Frontal cortex (tissue), 3 donors: ENCODE measurements at regions not wholly inside any gene's neighbourhood (a gene's known extent, or its start where the extent isn't known, plus 50 kb on each side); places are given as distances from the start of the nearest gene placed in this dataset.

Experiments used
- DNase-seq, 2 donors: peaks; one replicate each; pipeline ENCODE4 v3.0.0; 2012; ENCODE audit warnings: low spot score in 2 of 2
- FAIRE-seq: peaks from 2 replicates; lab custom pipeline; 2012; peaks lifted over from hg19 to GRCh38; lab: Jason Lieb, UNC
- donor health status: control.
- donor health status: control.
- donor health status: control.

DNA sequence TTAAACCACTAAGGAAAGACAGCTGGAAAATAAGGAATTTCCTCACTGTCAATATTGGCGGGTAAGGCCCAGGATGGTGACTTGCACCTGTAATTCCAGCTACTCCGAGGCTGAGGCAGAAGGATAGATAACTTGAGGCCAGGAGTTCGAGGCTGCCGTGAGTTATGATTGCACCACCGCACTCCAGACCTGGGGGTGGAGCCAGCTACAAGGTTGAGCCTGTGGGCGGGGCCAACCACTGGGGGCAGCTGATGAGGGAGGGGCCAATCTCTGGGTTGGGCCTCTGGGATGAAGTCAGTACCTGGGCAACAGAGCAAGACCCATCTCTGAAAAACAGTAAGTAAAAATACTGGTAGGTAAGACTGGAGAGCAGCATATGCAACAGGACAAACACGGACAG, 80.1 kb upstream of the ADO start:
- FAIRE-seq (no peak), DNase-seq (no peak)

DNA sequence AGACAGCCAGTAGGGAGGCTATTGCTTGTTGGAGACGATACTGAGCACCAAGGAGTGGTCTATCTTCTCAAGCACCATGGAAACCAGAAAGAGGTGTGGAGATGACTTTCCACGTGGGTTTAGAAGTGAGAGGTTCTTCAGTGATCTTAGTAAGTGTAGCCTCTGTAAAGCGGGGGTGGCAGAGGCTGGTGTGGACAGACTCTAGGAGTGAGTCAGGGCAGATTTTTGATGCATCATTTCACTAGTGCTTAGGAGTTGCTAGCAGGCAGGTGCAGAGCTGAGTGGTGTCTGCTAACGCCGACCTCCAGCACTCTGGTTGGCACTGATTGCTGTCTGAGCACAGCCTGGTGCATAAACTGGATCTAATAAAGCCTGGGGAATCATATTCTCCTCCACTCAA, 78.4 kb upstream of the ADO start:
- DNase-seq = no peak

DNA sequence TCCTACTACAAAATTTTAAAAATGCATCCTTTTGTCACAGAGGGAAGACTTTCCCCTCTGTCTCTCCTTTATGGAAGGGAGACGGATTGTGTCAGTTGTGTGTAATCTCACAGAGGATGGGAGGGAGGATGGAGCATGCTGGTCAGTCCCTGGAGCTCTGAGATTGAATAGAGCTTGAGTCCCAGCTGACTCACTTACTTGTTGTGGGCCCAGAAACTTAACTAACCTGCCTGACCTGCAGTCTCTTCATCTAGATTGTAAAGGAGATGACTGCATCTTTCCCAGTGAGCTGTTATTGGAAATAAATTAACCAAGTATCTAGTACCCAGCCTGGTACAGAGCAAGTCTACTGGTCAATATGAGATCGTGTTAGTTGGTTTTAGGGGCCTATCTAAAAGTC, 77.9 kb upstream of the ADO start:
- FAIRE-seq = no peak
- no peak for DNase-seq

More for the DNA sequence above, 78.4 kb upstream of the ADO start:
- FAIRE-seq = no peak

DNA sequence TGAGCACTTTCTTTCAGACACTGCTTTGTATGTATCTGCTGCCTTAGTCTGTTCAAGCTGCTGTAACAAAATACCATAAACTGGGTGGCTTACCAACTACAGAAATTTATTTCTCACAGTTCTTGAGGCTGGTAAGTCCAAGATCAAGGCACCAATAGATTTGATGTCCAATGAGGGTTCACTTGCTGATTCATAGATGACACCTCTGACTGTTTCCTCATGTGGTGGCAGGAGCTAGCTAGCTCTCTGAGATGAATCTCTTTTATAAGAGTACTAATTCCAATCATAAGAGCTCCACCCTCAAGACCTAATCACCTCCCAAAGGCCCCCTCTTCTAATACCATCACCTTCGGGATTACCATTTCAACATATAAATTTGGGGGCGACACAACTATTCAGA, 76.6 kb upstream of the ADO start:
- DNase-seq (no peak), FAIRE-seq (no peak)

DNA sequence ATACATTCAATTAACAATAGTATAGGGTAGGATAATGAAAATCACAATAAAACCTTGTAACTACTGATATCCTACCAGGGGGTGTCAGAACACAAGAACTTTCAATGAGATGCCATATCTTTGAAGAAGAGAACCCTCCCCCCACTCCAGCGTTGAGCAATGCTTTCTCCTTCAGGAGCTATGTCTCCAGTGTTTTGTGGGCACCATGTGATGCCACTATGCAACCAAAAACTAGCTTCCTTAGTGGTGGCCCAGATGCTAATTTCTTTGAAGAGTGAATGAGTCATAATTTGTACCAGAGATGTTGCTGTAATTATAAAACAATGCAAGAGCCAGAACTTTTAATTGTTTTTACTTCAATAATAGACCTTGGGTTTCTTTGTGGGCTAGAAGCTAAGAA, 76.0 kb upstream of the ADO start:
- FAIRE-seq (no peak), DNase-seq (no peak)

DNA sequence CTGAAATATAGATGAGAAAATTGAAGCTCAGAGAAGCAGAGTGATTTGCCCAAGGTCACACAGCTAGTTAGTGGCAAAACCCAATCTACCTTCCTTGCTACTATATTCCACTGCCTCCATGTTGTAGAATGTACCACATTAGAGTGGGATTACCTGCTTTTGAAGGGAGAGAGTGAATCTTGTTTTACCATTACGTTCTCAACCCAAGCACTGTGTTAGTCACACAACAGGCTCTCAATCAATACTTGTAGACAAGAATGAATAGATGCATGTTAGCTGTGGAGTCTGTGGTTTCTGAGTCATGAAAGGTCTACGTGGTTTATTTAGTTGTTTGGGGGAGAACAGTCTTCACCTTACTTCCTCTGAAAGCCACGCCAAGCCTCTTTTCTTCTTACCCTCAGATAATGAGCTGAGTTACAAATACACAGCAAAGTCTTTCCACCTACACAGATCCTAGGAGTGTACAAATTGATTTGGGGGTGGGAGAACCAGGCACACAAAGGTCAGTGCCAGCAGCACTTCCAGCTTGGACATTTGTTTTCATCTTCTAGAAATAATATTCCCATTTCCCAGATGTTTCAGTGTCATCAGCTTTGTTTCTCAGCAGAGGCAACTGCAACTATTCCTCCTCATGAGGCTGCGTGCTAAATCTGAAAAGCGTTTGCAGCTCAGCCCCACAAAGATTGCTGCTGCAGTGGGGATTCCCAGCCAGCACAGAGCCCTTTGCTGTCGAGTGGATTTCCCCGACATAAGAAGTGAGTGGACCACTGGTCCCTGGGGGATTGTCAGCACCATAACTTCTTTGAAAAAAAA, 71.5 kb upstream of the ADO start:
- FAIRE-seq (no peak), DNase-seq (no peak)

DNA sequence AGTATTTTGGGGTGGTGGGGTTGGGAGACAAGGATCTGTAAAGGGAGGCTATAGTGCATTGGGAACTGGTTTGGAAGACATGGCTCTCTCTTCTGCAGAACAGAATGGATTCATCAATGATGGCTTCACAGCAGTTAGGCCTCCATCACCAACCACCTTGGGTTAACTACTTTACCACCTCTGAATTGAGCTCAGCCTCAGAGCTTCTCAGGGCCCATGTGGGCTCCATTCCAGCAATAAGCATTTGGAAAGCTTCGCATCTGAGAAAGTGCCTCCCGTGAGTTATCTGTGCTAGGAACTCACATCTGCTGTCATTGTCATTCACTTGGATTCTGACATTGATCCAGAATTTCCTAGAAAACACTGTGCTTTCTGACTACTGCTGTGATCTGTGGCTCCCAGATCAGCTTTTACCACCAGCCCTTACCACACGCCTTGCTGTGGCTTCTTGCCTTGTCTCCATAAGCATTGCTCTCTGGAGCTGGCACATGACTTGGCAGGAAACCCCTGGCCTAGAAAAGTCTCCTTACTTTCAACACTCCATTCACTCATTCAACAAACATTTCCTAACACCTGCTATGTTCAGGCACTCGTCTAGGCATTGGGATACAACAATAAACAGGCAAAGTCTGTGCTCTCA, 70.7 kb upstream of the ADO start:
- FAIRE-seq (no peak), DNase-seq (no peak)

DNA sequence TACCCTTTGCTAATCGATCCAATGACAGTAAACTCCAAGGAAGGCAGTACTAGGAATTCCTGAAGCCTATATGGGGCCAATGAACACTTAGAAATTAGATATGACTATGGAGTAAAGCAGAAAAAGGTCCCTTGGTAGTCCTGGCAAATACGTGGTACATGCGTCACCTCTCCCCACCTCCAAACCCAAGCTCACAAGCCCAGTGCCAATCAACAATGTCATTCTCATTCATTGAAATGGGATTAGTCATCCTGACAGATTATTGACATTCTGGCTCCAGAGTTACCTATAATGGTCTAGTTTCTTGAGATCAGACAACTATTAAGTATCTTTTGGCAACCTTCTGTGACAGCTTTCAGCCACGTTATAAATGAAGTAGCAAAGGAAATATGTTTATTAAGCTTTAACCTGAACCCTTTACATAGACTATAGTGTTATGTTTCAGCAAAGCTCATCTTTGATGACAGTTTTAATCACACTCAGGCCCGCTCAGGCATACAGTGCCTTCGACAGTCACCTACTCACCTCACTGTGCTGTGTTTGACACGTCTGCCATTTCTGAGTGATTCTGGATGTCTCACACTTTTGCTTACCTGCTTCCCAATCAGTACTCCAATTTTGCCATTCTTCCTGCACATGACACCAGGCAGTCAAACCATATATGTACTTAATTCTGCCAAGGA, 69.6 kb upstream of the ADO start:
- DNase-seq = no peak
- FAIRE-seq = no peak

DNA sequence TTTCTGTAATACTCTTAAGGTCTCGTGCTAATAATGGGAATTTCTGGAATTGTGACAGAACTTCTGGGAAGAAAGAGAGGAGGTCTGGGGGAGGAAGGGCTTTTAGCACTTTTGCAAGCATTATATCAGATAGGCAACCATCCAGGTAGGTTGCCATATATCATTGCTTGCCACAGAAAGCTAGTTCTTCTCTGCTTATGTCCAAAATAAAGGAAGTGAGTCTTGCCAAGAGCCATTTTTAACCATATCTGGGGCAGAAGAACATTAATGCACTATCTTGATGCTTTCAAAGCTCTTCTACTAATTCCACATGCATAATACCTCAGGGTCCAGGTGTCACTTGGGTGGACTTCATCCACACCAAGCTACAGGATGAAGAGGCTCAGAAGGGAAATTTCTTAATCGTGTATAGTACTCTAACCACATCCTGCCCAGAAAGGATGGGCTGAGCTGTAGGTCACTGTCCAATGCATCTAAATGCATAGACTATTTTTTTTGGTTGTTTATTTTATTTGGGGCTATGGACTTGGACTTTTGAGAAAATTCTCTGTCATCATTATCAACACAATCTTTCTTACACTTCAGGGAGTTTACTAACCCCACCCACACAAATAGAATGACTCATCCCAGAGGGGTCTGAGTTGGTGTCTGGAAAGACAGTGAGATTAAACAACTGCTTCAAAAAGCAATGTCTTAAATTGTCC, 68.9 kb upstream of the ADO start:
- FAIRE-seq = no peak
- no peak for DNase-seq

DNA sequence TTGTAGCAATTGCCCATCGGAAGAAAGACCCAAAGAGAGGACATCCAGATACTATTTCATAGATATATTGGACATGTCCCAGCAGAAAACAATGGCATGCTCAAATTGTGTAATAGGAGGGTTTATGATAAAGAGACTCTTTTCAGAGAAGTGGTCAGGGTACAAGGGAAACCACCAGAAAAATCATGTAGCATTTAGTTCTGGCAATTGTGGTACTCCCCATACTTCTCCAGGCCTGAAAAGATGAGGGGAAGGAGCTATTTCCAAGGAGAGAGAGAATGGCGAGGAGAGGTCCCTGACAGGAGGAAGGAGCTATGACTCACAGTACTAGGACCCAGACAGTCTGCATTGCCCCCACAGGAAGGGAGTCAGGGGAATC, 68.4 kb upstream of the ADO start:
- FAIRE-seq (no peak), DNase-seq (no peak)

DNA sequence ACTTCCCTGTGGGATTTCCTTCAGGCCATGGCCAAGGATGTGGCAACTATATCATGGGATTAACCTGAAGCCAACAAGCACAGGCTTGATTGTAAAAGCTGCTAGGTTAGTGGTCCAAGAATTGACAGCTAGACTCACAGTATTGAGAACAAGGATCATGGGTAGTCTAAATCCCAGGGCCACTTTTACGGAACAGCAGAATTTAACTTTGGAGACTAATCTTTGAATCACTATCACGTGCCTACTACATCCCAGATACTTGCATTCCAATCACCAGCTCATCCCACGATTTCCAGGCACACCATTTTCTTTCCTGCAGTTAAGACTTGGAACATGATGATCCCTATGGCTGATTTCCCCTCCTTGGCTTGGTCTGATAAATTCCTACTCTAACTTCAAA, 65.6 kb upstream of the ADO start:
- no peak for DNase-seq
- no peak for FAIRE-seq

DNA sequence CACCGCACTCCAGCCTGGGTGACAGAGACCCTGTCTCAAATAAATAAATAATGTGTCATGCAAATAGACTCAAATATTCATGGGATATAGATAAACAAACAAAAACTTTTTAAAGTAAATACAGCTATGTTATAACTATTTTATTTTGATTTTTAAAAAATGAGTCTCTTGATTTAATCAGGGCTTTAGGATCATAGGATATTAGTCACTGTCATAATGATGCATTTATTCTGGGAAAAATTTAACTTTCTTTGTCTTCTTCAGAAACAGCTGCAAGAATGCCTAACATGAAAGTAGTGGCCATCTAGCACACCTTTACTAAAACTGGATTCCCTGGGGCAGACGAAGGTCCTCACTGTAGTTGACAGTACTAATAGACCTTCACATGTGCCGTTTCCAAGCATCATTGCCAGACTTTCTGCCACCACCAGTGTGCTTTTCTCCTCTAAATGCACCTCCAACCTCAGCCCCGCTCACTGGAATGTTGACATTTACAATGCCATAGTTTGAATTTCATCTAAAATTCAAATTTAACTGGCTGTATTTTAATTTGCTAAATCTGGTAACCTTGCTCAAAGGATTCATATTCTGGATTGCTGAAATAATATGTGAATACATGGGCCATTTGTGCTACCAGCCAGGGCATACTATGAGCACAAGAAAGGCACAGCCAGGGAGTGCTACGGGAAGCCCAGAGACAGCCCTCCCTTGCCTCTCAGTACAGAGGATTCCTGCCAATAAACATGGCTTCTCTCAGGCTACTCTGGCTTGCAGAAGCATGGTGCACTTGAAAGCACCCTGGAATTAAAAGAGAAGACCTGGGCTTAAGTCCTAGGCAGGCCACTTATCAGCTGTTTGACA, 63.4 kb upstream of the ADO start:
- FAIRE-seq = no peak
- DNase-seq = no peak

DNA sequence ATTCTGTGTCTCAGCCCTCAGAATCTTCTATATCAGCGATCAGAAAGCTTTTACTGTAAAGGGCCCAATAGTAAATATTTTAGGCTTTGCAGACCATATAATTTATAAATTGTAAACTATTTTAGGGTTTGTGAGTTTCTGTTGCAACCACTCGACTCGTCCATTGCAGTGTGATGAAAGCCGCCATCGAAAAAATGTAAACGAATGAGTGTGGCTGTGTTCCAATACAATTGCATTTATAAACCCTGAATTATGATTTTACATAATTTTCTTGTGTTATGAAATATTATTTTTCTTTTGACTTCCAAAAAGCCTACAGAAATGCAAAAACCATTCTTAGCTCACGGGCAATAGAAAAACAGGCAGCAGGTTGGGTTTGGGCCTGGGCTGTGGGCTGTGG, 62.5 kb upstream of the ADO start:
- FAIRE-seq (no peak), DNase-seq (no peak)

DNA sequence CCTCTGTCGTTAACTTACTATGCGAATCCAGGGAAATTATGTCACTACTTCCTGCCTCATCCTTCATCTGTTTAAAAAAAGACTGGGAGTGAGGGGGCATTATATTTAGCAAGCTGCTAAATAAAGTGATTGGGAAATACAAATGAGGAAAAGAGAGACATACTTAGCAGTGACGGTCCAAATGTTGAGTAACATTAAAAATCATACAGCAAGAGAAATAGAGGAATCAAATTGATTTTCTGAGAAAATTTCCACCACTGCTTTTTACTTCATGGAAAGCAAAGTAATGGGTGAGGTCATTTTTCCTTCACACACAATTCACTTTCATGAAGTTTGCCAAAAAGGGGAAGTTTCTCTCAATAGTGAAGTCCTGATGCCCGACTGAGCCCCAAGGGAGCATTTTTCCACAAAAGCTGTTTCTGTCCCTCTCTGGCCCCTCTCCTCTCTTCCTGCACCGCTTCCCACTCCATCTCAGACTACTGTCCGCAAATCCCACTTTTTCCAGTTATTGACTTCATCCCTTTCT, 61.9 kb upstream of the ADO start:
- FAIRE-seq (no peak), DNase-seq (no peak)

DNA sequence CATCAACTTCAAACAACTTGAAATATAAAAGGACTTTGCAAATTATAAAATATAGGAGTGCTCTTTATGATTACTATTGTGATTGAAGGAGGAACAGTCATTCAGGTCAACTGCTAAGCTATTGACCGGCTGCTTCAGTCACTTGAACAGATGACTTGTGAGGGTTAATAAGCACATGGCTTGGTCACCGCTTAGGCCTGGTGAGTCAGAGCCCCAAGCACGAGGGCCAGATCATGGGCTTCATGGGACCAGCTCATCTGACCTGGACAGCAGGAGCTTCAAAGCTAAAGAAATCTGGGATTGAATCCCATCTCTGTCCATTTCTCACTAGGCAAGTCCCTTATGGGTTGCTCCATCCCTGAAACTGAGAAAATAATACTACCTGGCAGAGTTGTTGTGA, 60.4 kb upstream of the ADO start:
- FAIRE-seq = no peak

DNA sequence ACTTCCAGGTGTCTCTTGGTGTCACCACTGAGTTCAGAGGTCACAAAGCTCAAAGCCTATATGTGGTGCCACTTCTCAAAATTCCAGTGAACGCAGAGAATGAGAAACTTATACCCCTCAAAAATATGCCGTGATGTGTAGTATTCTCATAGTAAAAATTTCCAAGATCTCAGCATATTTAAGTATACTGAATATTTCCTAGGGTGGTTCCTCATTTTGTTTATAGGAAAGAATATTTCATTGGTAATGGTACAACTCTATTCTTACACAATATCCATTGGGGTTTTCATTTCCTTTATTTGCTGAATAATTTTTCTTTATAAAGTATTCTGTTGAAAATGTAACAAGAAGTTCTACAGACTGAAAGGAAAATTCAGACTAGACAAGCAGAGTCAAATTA, 58.9 kb upstream of the ADO start:
- DNase-seq = no peak
- FAIRE-seq = no peak

More for the DNA sequence above, 60.4 kb upstream of the ADO start:
- DNase-seq = no peak

DNA sequence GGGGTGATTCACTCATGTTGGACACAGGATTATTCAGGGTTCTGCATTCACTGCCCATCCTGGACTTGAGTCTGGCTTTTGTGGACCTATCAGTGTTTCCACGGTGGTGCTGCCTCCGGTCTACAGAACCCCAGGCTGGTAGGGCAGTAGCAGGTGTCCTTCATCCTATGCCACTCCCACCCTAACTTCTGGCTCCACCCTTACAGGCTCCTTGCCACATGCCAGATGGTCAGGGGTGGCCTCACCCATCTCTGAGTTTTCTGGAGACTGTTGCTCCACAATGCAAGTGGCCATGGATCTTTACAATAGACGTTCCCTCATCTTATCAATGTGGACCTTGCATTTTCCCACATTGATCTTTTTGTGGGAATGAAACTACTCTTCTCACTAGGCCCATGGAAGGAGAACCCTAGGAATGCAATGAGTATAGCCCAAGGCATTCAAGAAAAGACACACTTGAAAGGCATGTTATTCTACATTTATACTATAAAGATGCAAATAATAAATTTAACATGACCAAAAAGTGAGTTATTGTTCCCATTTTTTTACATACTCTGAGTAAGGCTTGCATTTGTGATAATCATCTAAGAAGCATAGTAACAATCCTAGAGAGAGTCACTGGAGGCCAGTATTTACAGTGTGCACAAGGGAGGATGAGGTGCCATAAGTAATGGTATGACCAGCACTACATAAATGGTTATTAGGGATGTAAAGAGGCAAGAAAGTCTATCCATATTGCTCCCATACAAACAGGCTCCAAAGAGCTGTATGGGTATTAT, 57.4 kb upstream of the ADO start:
- no peak for DNase-seq

DNA sequence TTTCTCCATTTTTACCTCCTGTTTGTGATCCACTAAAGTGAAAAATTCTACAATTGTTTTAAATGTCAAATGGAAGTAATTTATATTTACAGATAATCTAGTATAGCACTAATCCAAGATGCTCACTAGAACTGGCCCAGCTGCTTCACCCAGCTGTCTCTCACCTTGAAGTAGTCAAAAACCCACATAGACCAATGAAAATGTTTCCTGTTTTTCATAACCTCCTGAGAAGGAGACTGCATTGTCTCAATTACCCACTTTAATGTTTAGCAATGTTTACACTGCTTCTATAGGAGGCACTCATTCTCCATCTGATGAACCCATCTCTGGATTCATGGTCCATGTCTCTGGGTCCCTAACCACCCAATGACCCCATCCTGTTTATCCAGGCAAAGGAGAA, 56.1 kb upstream of the ADO start:
- DNase-seq = no peak
- no peak for FAIRE-seq

More for the DNA sequence above, 57.4 kb upstream of the ADO start:
- no peak for FAIRE-seq
